ENCODE measurements at regions not wholly inside any gene's neighbourhood (a gene's known extent, or its start where the extent isn't known, plus 50 kb on each side); places are given as distances from the start of the nearest gene placed in this dataset.
"Not testable (repeated sequence)": the region's sequence is repeated elsewhere in the genome, so short reads cannot be mapped to it uniquely, and the experiment has no call there.

GRCh38 chr2:83217854-83218253 is 1241.2 kb downstream of the SUCLG1 start:
- no peaks in the 10 kb centered on the region for H3K9me3 ChIP-seq
- intact Hi-C loops (cut with DNase I; ENCODE audit: low total_unique reads), result no loop called here
- DNase-seq, result no peak
- WGBS, 2 donors, result 81 to 84% methylated on average over 4 of the region's 4 CpGs
- H3K4me1 ChIP-seq, result no peaks in the 10 kb centered on the region
- H3K27me3 ChIP-seq, result no peaks in the 10 kb centered on the region
- H3K36me3 ChIP-seq (ENCODE audit: low read depth, missing control alignments), result no peaks in the 10 kb centered on the region
- no peak overlapping the region for H3K27ac ChIP-seq
- no peak overlapping the region for H3K4me3 ChIP-seq
- TF ChIP-seq POLR2A (IDR thresholded peaks at IDR 0.05) (no peak), CTCF (IDR thresholded peaks at IDR 0.05) (no peak)

- no peak for DNase-seq
- no peaks in the 10 kb centered on the region for H3K9me3 ChIP-seq
- no peak for TF ChIP-seq POLR2A (IDR thresholded peaks at IDR 0.05)
- peak; percentile 43 to 57 (median 56) for TF ChIP-seq CTCF (IDR thresholded peaks at IDR 0.05)
- H3K27ac ChIP-seq, result no peak overlapping the region
- H3K27me3 ChIP-seq, result no peaks in the 10 kb centered on the region
- intact Hi-C loops (cut with DNase I; ENCODE audit: low total_unique reads), result no loop called here
- H3K4me1 ChIP-seq, result no peaks in the 10 kb centered on the region
- no peak overlapping the region for H3K4me3 ChIP-seq
- 15 to 21% methylated on average over 1 of the region's 1 CpG for WGBS, 2 donors
- H3K36me3 ChIP-seq (ENCODE audit: low read depth, missing control alignments), result no peaks in the 10 kb centered on the region
Measured at GRCh38 chr2:83196225-83196624, 1262.9 kb downstream of the SUCLG1 start.

- intact Hi-C loops (cut with DNase I; ENCODE audit: low total_unique reads), result no loop called here
- H3K4me1 ChIP-seq, result no peaks in the 10 kb centered on the region
- whole genome bisulfite sequencing, 2 donors, result 94 to 97% methylated on average over 2 of the region's 2 CpGs
- TF ChIP-seq CTCF (IDR thresholded peaks at IDR 0.05) (no peak), POLR2A (IDR thresholded peaks at IDR 0.05) (no peak)
- no peaks in the 10 kb centered on the region for H3K36me3 ChIP-seq (ENCODE audit: low read depth, missing control alignments)
- no peak for DNase-seq
- no peaks in the 10 kb centered on the region for H3K27me3 ChIP-seq
- no peak overlapping the region for H3K4me3 ChIP-seq
- no peaks in the 10 kb centered on the region for H3K9me3 ChIP-seq
- H3K27ac ChIP-seq, result no peak overlapping the region
Measured at GRCh38 chr2:83191316-83191715, 1267.8 kb downstream of the SUCLG1 start.

- no peak overlapping the region for H3K4me3 ChIP-seq
- H3K27me3 ChIP-seq, result no peaks in the 10 kb centered on the region
- no peak overlapping the region for H3K27ac ChIP-seq
- DNase-seq, result no peak
- no peak for TF ChIP-seq CTCF (IDR thresholded peaks at IDR 0.05)
- no peak for TF ChIP-seq POLR2A (IDR thresholded peaks at IDR 0.05)
- intact Hi-C loops (cut with DNase I; ENCODE audit: low total_unique reads), result no loop called here
- WGBS, 2 donors, result 79 to 81% methylated on average over 8 of the region's 8 CpGs
- no peaks in the 10 kb centered on the region for H3K36me3 ChIP-seq (ENCODE audit: low read depth, missing control alignments)
- no peaks in the 10 kb centered on the region for H3K4me1 ChIP-seq
- H3K9me3 ChIP-seq, result no peaks in the 10 kb centered on the region
Measured at GRCh38 chr2:83186105-83186760, 1272.8 kb downstream of the SUCLG1 start.

GRCh38 chr2:83180862-83181530 is 1278.1 kb downstream of the SUCLG1 start:
- DNase-seq; H3K36me3 ChIP-seq (ENCODE audit: low read depth, missing control alignments); H3K4me3 ChIP-seq; H3K4me1 ChIP-seq; H3K27me3 ChIP-seq; intact Hi-C loops (cut with DNase I; ENCODE audit: low total_unique reads); H3K27ac ChIP-seq; H3K9me3 ChIP-seq: not testable (repeated sequence)
- 93 to 95% methylated on average over 9 to 33 of the region's 34 CpGs for WGBS, 2 donors

Data from testis (tissue), 2 donors.